Glomerular visceral epithelial cell (primary cell): ENCODE measurements at regions not wholly inside any gene's neighbourhood (a gene's known extent, or its start where the extent isn't known, plus 50 kb on each side); places are given as distances from the start of the nearest gene placed in this dataset.

Source experiments
- DNase-seq: peaks from one replicate; pipeline ENCODE4 v3.0.0-alpha.2; 2016; ENCODE audit errors: extremely low spot score

- DNase-seq, result no peak
Measured at GRCh38 chr3:194836661-194837060, 151.0 kb downstream of the FAM43A start.

GRCh38 chr3:194837457-194838127 lies 151.9 kb downstream of the FAM43A start:
- DNase-seq, result no peak

GRCh38 chr3:194838236-194838635 lies 152.6 kb downstream of the FAM43A start:
- no peak for DNase-seq

GRCh38 chr3:194840661-194841514 lies 155.2 kb downstream of the FAM43A start:
- no peak for DNase-seq

GRCh38 chr3:194841515-194841841 lies 155.8 kb downstream of the FAM43A start:
- DNase-seq, result no peak

GRCh38 chr3:194843556-194843955 lies 157.9 kb downstream of the FAM43A start:
- no peak for DNase-seq

GRCh38 chr3:194844046-194844445 lies 158.4 kb downstream of the FAM43A start:
- DNase-seq, result no peak

- DNase-seq, result no peak
Measured at GRCh38 chr3:194849166-194849875, 163.6 kb downstream of the FAM43A start.

GRCh38 chr3:194851254-194851653 lies 165.6 kb downstream of the FAM43A start:
- no peak for DNase-seq

GRCh38 chr3:194851941-194852340 lies 166.3 kb downstream of the FAM43A start:
- no peak for DNase-seq

GRCh38 chr3:194852345-194852744 lies 166.7 kb downstream of the FAM43A start:
- DNase-seq, result no peak

GRCh38 chr3:194852831-194853508 lies 167.3 kb downstream of the FAM43A start:
- no peak for DNase-seq

- no peak for DNase-seq
Measured at GRCh38 chr3:194854206-194854605, 168.5 kb downstream of the FAM43A start.

GRCh38 chr3:194854659-194855390 lies 169.1 kb downstream of the FAM43A start:
- DNase-seq, result no peak

- DNase-seq, result no peak
Measured at GRCh38 chr3:194856296-194856695, 170.6 kb downstream of the FAM43A start.

GRCh38 chr3:194857469-194858113 lies 171.9 kb downstream of the FAM43A start:
- DNase-seq, result no peak

GRCh38 chr3:194858382-194858781 lies 172.7 kb downstream of the FAM43A start:
- no peak for DNase-seq

- DNase-seq, result no peak
Measured at GRCh38 chr3:194860725-194861124, 175.0 kb downstream of the FAM43A start.

GRCh38 chr3:194861375-194861774 lies 175.7 kb downstream of the FAM43A start:
- DNase-seq, result no peak

- no peak for DNase-seq
Measured at GRCh38 chr3:194865061-194865460, 179.4 kb downstream of the FAM43A start.

- no peak for DNase-seq
Measured at GRCh38 chr3:194865615-194866014, 179.9 kb downstream of the FAM43A start.
